OCI-LY7 (cell line): ENCODE measurements at regions not wholly inside any gene's neighbourhood (a gene's known extent, or its start where the extent isn't known, plus 50 kb on each side); places are given as distances from the start of the nearest gene placed in this dataset.

ENCODE experiments used
- BruUV-seq: library from RNA; stranded (reverse); fragments of 400-500 nt; replicated peaks from 2 replicates; lab custom pipeline; 2021; lab: Mats Ljungman, UMichigan
- CTCF ChIA-PET: fragments of 300-600 bp; sonication (Branson Sonifier 250); formaldehyde crosslinking; loops from one replicate; lab custom pipeline; 2022; ENCODE audit warnings: antibody characterized with exemption; ENCODE audit not compliant: unreplicated experiment; lab: Charles Lee
- POLR2A ChIA-PET: fragments of 300-600 bp; sonication (Branson Sonifier 250); formaldehyde crosslinking; loops from one replicate; lab custom pipeline; 2022; ENCODE audit warnings: antibody characterized with exemption; lab: Charles Lee
- DNase-seq: peaks from one replicate; pipeline ENCODE4 v3.0.0-alpha.2; 2015; ENCODE audit warnings: low spot score
- H2AFZ ChIP-seq: fragments of 200-600 bp; sonication (generic), shearing (Covaris generic); 2 replicates; pipeline ENCODE4 v1.6.1; 2014; ENCODE audit warnings: mild to moderate bottlenecking, antibody characterized with exemption, low read length, moderate library complexity
- H3K27ac ChIP-seq: fragments of 200-600 bp; sonication (generic); 2 replicates; pipeline ENCODE4 v1.5.1; 2014; ENCODE audit warnings: mixed run types, low read depth, mild to moderate bottlenecking, moderate library complexity, low read length, inconsistent platforms; ENCODE audit not compliant: poor library complexity, severe bottlenecking
- H3K36me3 ChIP-seq: fragments of 200-600 bp; sonication (generic); 2 replicates; pipeline ENCODE4 v1.6.1; 2014; ENCODE audit warnings: mild to moderate bottlenecking, antibody characterized with exemption, low read length, moderate library complexity, mixed read lengths; ENCODE audit not compliant: insufficient read depth
- H3K4me1 ChIP-seq: fragments of 200-600 bp; sonication (generic); 2 replicates; pipeline ENCODE4 v1.5.1; 2014; ENCODE audit warnings: mild to moderate bottlenecking, low read length; ENCODE audit not compliant: insufficient read depth, poor library complexity, severe bottlenecking
- H3K4me2 ChIP-seq: fragments of 200-600 bp; sonication (generic); 2 replicates; pipeline ENCODE4 v1.6.1; 2014; ENCODE audit warnings: mild to moderate bottlenecking, low read length
- H3K4me3 ChIP-seq: fragments of 200-600 bp; sonication (generic); 2 replicates; pipeline ENCODE4 v1.5.1; 2014; ENCODE audit warnings: mild to moderate bottlenecking, low read depth, low read length; ENCODE audit not compliant: poor library complexity, severe bottlenecking
- H3K79me2 ChIP-seq: fragments of 200-600 bp; sonication (generic); 2 replicates; pipeline ENCODE4 v1.6.1; 2016; ENCODE audit warnings: low read depth, mild to moderate bottlenecking, low read length, moderate library complexity, mixed read lengths; ENCODE audit not compliant: insufficient read depth
- H3K9me2 ChIP-seq: fragments of 200-600 bp; sonication (generic); 2 replicates; pipeline ENCODE4 v1.6.1; 2016; ENCODE audit warnings: mild to moderate bottlenecking, low read length, mixed read lengths; ENCODE audit not compliant: insufficient read depth
- H3K9me3 ChIP-seq: fragments of 200-600 bp; sonication (generic); 2 replicates; pipeline ENCODE4 v1.6.1; 2014; ENCODE audit warnings: mild to moderate bottlenecking, mixed run types, low read length, mixed read lengths
- H4K20me1 ChIP-seq: fragments of 200-600 bp; sonication (generic); 2 replicates; pipeline ENCODE4 v1.6.1; 2014; ENCODE audit warnings: mild to moderate bottlenecking, antibody characterized with exemption, low read length, moderate library complexity, mixed read lengths; ENCODE audit not compliant: insufficient read depth
- EZH2phosphoT487 ChIP-seq: fragments of 200-600 bp; sonication (generic); IDR thresholded peaks from 2 replicates; pipeline ENCODE4 v1.6.1; 2018; ENCODE audit warnings: low read depth, borderline replicate concordance, mild to moderate bottlenecking, mixed run types, antibody characterized with exemption, low read length, moderate library complexity, mixed read lengths
- intact Hi-C: fragments of 100-400 bp; cut with micrococcal nuclease; formaldehyde crosslinking; loops from one replicate; pipeline ENCODE4 v1.10.0; 2022; ENCODE audit not compliant: unreplicated experiment
- TF ChIP-seq, protein P1 (sequence below): fragments of 200-600 bp; sonication (generic); conservative IDR thresholded peaks from 2 replicates; pipeline ENCODE4 v1.5.1; 2014; ENCODE audit warnings: mild to moderate bottlenecking, antibody characterized with exemption, low read length, moderate library complexity, mixed read lengths

DNA sequence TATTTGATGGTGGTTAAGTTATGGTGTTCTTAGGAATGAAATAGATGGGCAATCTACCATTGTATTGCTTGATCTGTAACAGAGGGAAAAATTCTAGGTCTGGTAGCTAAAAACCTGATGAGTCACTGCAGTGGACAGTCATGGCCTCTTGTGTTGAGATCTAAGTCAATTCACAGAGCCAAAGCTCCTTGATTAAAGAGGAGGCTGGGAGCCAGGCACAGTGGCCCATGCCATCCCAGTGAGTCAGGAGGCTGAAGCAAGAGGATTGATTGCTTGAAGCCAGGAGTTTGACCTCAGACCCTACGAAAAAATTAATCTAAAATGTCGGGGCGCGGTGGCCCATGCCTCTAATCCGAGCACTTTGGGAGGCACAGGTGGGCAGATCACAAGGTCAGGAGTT is 67.1 kb upstream of the KPNA3 start:
- ChIA-PET CTCF (no interaction called here), POLR2A (no interaction called here)
- H3K9me2 ChIP-seq = no peaks in the 10 kb centered on the region
- no peaks in the 10 kb centered on the region for H3K79me2 ChIP-seq
- H3K4me1 ChIP-seq = no peaks in the 10 kb centered on the region
- no peak overlapping the region for H3K4me2 ChIP-seq
- no TSS peak for BruUV-seq
- no peak overlapping the region for H2AFZ ChIP-seq
- H4K20me1 ChIP-seq = no peaks in the 10 kb centered on the region
- H3K4me3 ChIP-seq = no peak overlapping the region
- no peaks in the 10 kb centered on the region for H3K36me3 ChIP-seq
- intact Hi-C loops = no loop called here
- no peak for DNase-seq
- TF ChIP-seq, protein P1, sequence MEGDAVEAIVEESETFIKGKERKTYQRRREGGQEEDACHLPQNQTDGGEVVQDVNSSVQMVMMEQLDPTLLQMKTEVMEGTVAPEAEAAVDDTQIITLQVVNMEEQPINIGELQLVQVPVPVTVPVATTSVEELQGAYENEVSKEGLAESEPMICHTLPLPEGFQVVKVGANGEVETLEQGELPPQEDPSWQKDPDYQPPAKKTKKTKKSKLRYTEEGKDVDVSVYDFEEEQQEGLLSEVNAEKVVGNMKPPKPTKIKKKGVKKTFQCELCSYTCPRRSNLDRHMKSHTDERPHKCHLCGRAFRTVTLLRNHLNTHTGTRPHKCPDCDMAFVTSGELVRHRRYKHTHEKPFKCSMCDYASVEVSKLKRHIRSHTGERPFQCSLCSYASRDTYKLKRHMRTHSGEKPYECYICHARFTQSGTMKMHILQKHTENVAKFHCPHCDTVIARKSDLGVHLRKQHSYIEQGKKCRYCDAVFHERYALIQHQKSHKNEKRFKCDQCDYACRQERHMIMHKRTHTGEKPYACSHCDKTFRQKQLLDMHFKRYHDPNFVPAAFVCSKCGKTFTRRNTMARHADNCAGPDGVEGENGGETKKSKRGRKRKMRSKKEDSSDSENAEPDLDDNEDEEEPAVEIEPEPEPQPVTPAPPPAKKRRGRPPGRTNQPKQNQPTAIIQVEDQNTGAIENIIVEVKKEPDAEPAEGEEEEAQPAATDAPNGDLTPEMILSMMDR = no peak
- TF ChIP-seq EZH2phosphoT487 = no peak
- peaks cover 12% of the 10 kb centered on the region for H3K9me3 ChIP-seq
- H3K27ac ChIP-seq = no peak overlapping the region

DNA sequence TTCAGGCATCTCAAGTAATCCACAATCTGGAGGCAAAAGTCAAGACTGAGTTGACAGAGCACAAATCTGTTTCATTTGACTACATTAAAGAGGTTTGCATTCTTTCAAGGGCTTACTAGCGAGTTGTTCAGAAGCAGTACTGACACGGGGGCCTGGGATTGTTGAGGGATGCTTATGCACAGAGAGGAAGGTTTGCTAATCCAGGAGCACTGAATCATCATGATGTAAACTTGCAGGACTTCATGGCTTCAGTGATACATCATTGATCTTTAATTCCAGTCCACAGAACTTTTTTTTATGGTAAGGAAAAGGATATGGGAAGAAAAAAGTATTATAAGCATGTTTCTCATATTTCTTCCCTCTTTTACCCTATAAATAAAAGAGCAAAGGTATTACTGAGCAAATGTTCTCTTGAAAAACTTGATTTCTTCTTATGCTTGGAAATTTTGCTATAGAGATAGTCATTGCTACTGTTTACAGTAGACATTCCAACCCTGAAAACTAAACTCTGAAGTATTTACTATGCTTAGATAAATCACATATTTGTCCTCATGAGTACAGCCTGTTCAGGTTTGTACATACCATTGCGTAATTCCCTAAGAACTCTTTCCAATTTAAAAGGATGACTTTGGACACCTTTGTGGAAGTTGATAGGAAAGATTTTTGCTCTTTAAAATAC is 65.8 kb upstream of the KPNA3 start:
- Histone ChIP-seq H4K20me1 (no peaks in the 10 kb centered on the region), H3K79me2 (no peaks in the 10 kb centered on the region), H3K4me3 (no peak overlapping the region), H2AFZ (no peak overlapping the region), H3K36me3 (no peaks in the 10 kb centered on the region), H3K4me1 (no peaks in the 10 kb centered on the region), H3K4me2 (no peak overlapping the region), H3K27ac (no peak overlapping the region), H3K9me3 (peaks cover 19% of the 10 kb centered on the region), H3K9me2 (no peaks in the 10 kb centered on the region)
- no peak for DNase-seq
- CTCF ChIA-PET = no interaction called here
- intact Hi-C loops = no loop called here
- BruUV-seq = no TSS peak
- POLR2A ChIA-PET = no interaction called here
- TF ChIP-seq, protein P1 = no peak
- no peak for TF ChIP-seq EZH2phosphoT487

DNA sequence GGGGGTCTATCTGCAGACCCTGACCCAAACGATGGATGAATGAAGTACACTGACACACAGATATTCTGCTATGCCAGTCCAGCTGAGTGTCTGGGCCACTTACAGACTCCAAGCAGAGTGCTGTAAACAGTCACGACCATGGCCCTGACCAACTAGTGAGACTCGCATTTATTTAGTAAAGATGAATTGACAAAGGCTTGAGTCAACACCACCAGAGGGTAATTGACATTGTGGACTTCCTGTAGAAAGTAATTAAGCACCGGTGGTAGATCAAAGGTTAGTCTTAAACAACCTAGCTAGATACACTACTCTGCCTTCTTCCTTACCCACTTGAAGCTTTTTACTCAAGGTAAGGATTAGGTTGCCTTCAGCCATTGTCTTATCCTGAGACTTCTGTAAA is 63.4 kb upstream of the KPNA3 start:
- no TSS peak for BruUV-seq
- Histone ChIP-seq H3K4me2 (no peak overlapping the region), H3K79me2 (no peaks in the 10 kb centered on the region), H3K36me3 (no peaks in the 10 kb centered on the region), H3K9me2 (no peaks in the 10 kb centered on the region), H3K27ac (no peak overlapping the region), H2AFZ (no peak overlapping the region), H3K9me3 (peaks cover 19% of the 10 kb centered on the region), H4K20me1 (no peaks in the 10 kb centered on the region), H3K4me3 (no peak overlapping the region), H3K4me1 (no peaks in the 10 kb centered on the region)
- intact Hi-C loops = no loop called here
- TF ChIP-seq, protein P1 = no peak
- no peak for TF ChIP-seq EZH2phosphoT487
- DNase-seq = no peak
- POLR2A ChIA-PET = interaction anchor here (0.7 kb wide), 1 partner anchor 25 kb away, joined by 3 read pairs; no protein-coding TSS in a partner anchor
- CTCF ChIA-PET = interaction anchor here (0.6 kb wide), 1 partner anchor 137 kb away, joined by 3 read pairs; no protein-coding TSS in a partner anchor
